Fibroblast of mammary gland (primary cell): ENCODE measurements at regions not wholly inside any gene's neighbourhood (a gene's known extent, or its start where the extent isn't known, plus 50 kb on each side); places are given as distances from the start of the nearest gene placed in this dataset.

ENCODE experiments used
- DNase-seq: peaks from one replicate; pipeline ENCODE4 v3.0.0-alpha.2; 2010; ENCODE audit warnings: low read depth
- H3K4me3 ChIP-seq: 2 replicates; pipeline ENCODE4 v1.5.1; 2011; ENCODE audit warnings: low read depth, mild to moderate bottlenecking, low read length, moderate library complexity; ENCODE audit not compliant: control insufficient read depth
- CTCF ChIP-seq: conservative IDR thresholded peaks from 2 replicates; pipeline ENCODE4 v1.5.1; 2011; ENCODE audit warnings: low read depth, low read length, inconsistent platforms; ENCODE audit not compliant: control insufficient read depth, insufficient read depth

- no peak for DNase-seq
- no peak overlapping the region for H3K4me3 ChIP-seq
- no peak for TF ChIP-seq CTCF
Observed at GRCh38 chr2:151063271-151063670, 198.4 kb downstream of the RBM43 start.

GRCh38 chr2:151060287-151060686, 201.4 kb downstream of the RBM43 start:
- no peak for DNase-seq
- no peak overlapping the region for H3K4me3 ChIP-seq
- no peak for TF ChIP-seq CTCF

GRCh38 chr2:151056870-151057269, 204.8 kb downstream of the RBM43 start:
- no peak overlapping the region for H3K4me3 ChIP-seq
- no peak for TF ChIP-seq CTCF
- peak; percentile 56 for DNase-seq

- no peak for TF ChIP-seq CTCF
- H3K4me3 ChIP-seq: no peak overlapping the region
- peak; percentile 58 for DNase-seq
Observed at GRCh38 chr2:151053661-151053990, 208.0 kb downstream of the RBM43 start.

- no peak for TF ChIP-seq CTCF
- peak; percentile 53 for DNase-seq
- no peak overlapping the region for H3K4me3 ChIP-seq
Observed at GRCh38 chr2:151052850-151053660, 208.6 kb downstream of the RBM43 start.

GRCh38 chr2:151051574-151052220, 210.0 kb downstream of the RBM43 start:
- peak; percentile 75 for DNase-seq
- TF ChIP-seq CTCF: peak; percentile 95
- H3K4me3 ChIP-seq: no peak overlapping the region
